GM21423 (cell line): ENCODE measurements at regions not wholly inside any gene's neighbourhood (a gene's known extent, or its start where the extent isn't known, plus 50 kb on each side); places are given as distances from the start of the nearest gene placed in this dataset.

Experiments used
- ATAC-seq: cut with Tn5 transposase; IDR thresholded peaks from one replicate; pipeline ENCODE4 v1.9.1; 2021; ENCODE audit warnings: mild to moderate bottlenecking, moderate library complexity; ENCODE audit not compliant: unreplicated experiment

GRCh38 chr6:133748628-133749027 lies 140.3 kb upstream of the TCF21 start:
- ATAC-seq, result no peak

- ATAC-seq, result no peak
Observed at GRCh38 chr6:133749427-133749826, 139.5 kb upstream of the TCF21 start.

GRCh38 chr6:133752129-133752528 lies 136.8 kb upstream of the TCF21 start:
- ATAC-seq, result no peak

- ATAC-seq, result no peak
Observed at GRCh38 chr6:133753756-133754155, 135.2 kb upstream of the TCF21 start.

GRCh38 chr6:133754298-133754697 lies 134.6 kb upstream of the TCF21 start:
- ATAC-seq, result no peak

GRCh38 chr6:133756078-133756695 lies 132.7 kb upstream of the TCF21 start:
- no peak for ATAC-seq

- no peak for ATAC-seq
Observed at GRCh38 chr6:133757335-133757734, 131.6 kb upstream of the TCF21 start.

- no peak for ATAC-seq
Observed at GRCh38 chr6:133758815-133759335, 130.0 kb upstream of the TCF21 start.

GRCh38 chr6:133759524-133759923 lies 129.4 kb upstream of the TCF21 start:
- no peak for ATAC-seq

- no peak for ATAC-seq
Observed at GRCh38 chr6:133761706-133762105, 127.2 kb upstream of the TCF21 start.

- no peak for ATAC-seq
Observed at GRCh38 chr6:133764008-133764753, 124.7 kb upstream of the TCF21 start.

- ATAC-seq, result no peak
Observed at GRCh38 chr6:133764754-133765208, 124.1 kb upstream of the TCF21 start.

GRCh38 chr6:133767357-133767970 lies 121.4 kb upstream of the TCF21 start:
- no peak for ATAC-seq

GRCh38 chr6:133768656-133769295 lies 120.1 kb upstream of the TCF21 start:
- ATAC-seq, result no peak

GRCh38 chr6:133769463-133769862 lies 119.5 kb upstream of the TCF21 start:
- ATAC-seq, result no peak

- no peak for ATAC-seq
Observed at GRCh38 chr6:133772567-133772966, 116.3 kb upstream of the TCF21 start.

- no peak for ATAC-seq
Observed at GRCh38 chr6:133773776-133774175, 115.1 kb upstream of the TCF21 start.

- no peak for ATAC-seq
Observed at GRCh38 chr6:133774356-133774755, 114.6 kb upstream of the TCF21 start.

GRCh38 chr6:133778414-133779130 lies 110.3 kb upstream of the TCF21 start:
- ATAC-seq, result no peak

- ATAC-seq, result no peak
Observed at GRCh38 chr6:133779916-133780695, 108.8 kb upstream of the TCF21 start.
